ENCODE measurements at regions not wholly inside any gene's neighbourhood (a gene's known extent, or its start where the extent isn't known, plus 50 kb on each side); places are given as distances from the start of the nearest gene placed in this dataset.

GRCh38 chr4:184887333-184887732 is 61.6 kb upstream of the ACSL1 start:
- no peak overlapping the region for H3K27ac Mint-ChIP-seq (ENCODE audit: unreplicated experiment)
- no peak overlapping the region for H3K4me3 Mint-ChIP-seq (ENCODE audit: unreplicated experiment)

GRCh38 chr4:184887947-184888346 is 62.2 kb upstream of the ACSL1 start:
- no peaks in the 10 kb centered on the region for H3K9me3 Mint-ChIP-seq (ENCODE audit: unreplicated experiment)
- H3K27ac Mint-ChIP-seq (ENCODE audit: unreplicated experiment): no peak overlapping the region
- no peaks in the 10 kb centered on the region for H3K4me1 Mint-ChIP-seq (ENCODE audit: unreplicated experiment)
- DNase-seq (ENCODE audit: extremely low spot score, unreplicated experiment): no peak
- H3K36me3 Mint-ChIP-seq (ENCODE audit: unreplicated experiment): no peaks in the 10 kb centered on the region
- peaks cover 5% of the 10 kb centered on the region for H3K27me3 Mint-ChIP-seq (ENCODE audit: unreplicated experiment)
- no peak for TF ChIP-seq CTCF (IDR thresholded peaks at IDR 0.05)
- no peak overlapping the region for H3K4me3 Mint-ChIP-seq (ENCODE audit: unreplicated experiment)

More at GRCh38 chr4:184887333-184887732, 61.6 kb upstream of the ACSL1 start:
- no peak for TF ChIP-seq CTCF (IDR thresholded peaks at IDR 0.05)
- DNase-seq (ENCODE audit: extremely low spot score, unreplicated experiment): no peak
- no peaks in the 10 kb centered on the region for H3K4me1 Mint-ChIP-seq (ENCODE audit: unreplicated experiment)
- no peaks in the 10 kb centered on the region for H3K36me3 Mint-ChIP-seq (ENCODE audit: unreplicated experiment)
- no peaks in the 10 kb centered on the region for H3K9me3 Mint-ChIP-seq (ENCODE audit: unreplicated experiment)
- H3K27me3 Mint-ChIP-seq (ENCODE audit: unreplicated experiment): peaks cover 3% of the 10 kb centered on the region

- peaks cover 12% of the 10 kb centered on the region for H3K27me3 Mint-ChIP-seq (ENCODE audit: unreplicated experiment)
- no peak for TF ChIP-seq CTCF (IDR thresholded peaks at IDR 0.05)
Observed at GRCh38 chr4:184889666-184890335, 64.0 kb upstream of the ACSL1 start.

GRCh38 chr4:184890499-184890898 is 64.7 kb upstream of the ACSL1 start:
- Mint-ChIP-seq H3K4me3 (ENCODE audit: unreplicated experiment) (no peak overlapping the region), H3K36me3 (ENCODE audit: unreplicated experiment) (no peaks in the 10 kb centered on the region), H3K9me3 (ENCODE audit: unreplicated experiment) (peaks cover 4% of the 10 kb centered on the region), H3K27ac (ENCODE audit: unreplicated experiment) (no peak overlapping the region), H3K27me3 (ENCODE audit: unreplicated experiment) (peaks cover 14% of the 10 kb centered on the region), H3K4me1 (ENCODE audit: unreplicated experiment) (no peaks in the 10 kb centered on the region)
- no peak for TF ChIP-seq CTCF (IDR thresholded peaks at IDR 0.05)
- DNase-seq (ENCODE audit: extremely low spot score, unreplicated experiment): no peak

More at GRCh38 chr4:184889666-184890335, 64.0 kb upstream of the ACSL1 start:
- Mint-ChIP-seq H3K36me3 (ENCODE audit: unreplicated experiment) (no peaks in the 10 kb centered on the region), H3K4me1 (ENCODE audit: unreplicated experiment) (no peaks in the 10 kb centered on the region), H3K9me3 (ENCODE audit: unreplicated experiment) (peaks cover 4% of the 10 kb centered on the region), H3K27ac (ENCODE audit: unreplicated experiment) (no peak overlapping the region), H3K4me3 (ENCODE audit: unreplicated experiment) (no peak overlapping the region)
- no peak for DNase-seq (ENCODE audit: extremely low spot score, unreplicated experiment)

- DNase-seq (ENCODE audit: extremely low spot score, unreplicated experiment): no peak
- no peaks in the 10 kb centered on the region for H3K36me3 Mint-ChIP-seq (ENCODE audit: unreplicated experiment)
- TF ChIP-seq CTCF (IDR thresholded peaks at IDR 0.05): no peak
Observed at GRCh38 chr4:184891816-184892397, 66.1 kb upstream of the ACSL1 start.

More at GRCh38 chr4:184891816-184892397, 66.1 kb upstream of the ACSL1 start:
- Mint-ChIP-seq H3K4me3 (ENCODE audit: unreplicated experiment) (no peak overlapping the region), H3K27ac (ENCODE audit: unreplicated experiment) (no peak overlapping the region), H3K4me1 (ENCODE audit: unreplicated experiment) (no peaks in the 10 kb centered on the region), H3K9me3 (ENCODE audit: unreplicated experiment) (peaks cover 4% of the 10 kb centered on the region), H3K27me3 (ENCODE audit: unreplicated experiment) (peaks cover 14% of the 10 kb centered on the region)

Measured in osteocyte (in vitro differentiated cells).